ENCODE measurements at regions not wholly inside any gene's neighbourhood (a gene's known extent, or its start where the extent isn't known, plus 50 kb on each side); places are given as distances from the start of the nearest gene placed in this dataset.

DNA sequence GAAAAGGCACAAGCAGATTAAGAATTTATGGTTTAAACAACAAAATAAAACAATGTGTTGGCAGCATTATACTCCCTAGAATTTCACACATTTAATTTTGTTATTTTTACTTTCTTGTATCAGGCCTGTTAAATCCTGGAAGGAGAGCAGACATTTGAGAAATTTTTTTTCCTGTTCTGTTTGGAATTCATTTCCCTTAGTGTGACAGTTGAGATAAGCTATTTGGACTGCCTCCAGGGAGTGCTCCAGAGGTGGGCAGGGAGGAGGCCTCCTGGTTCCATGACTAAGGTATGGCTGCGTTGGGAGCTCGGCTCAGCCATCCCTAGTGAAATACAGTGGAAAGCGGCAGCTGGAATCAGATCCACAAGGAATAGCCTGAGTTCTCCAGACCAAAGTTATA lies 185.7 kb downstream of the KCNRG start:
- TF ChIP-seq, protein P1, sequence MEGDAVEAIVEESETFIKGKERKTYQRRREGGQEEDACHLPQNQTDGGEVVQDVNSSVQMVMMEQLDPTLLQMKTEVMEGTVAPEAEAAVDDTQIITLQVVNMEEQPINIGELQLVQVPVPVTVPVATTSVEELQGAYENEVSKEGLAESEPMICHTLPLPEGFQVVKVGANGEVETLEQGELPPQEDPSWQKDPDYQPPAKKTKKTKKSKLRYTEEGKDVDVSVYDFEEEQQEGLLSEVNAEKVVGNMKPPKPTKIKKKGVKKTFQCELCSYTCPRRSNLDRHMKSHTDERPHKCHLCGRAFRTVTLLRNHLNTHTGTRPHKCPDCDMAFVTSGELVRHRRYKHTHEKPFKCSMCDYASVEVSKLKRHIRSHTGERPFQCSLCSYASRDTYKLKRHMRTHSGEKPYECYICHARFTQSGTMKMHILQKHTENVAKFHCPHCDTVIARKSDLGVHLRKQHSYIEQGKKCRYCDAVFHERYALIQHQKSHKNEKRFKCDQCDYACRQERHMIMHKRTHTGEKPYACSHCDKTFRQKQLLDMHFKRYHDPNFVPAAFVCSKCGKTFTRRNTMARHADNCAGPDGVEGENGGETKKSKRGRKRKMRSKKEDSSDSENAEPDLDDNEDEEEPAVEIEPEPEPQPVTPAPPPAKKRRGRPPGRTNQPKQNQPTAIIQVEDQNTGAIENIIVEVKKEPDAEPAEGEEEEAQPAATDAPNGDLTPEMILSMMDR (conservative IDR thresholded peaks at IDR 0.05 in 1 of 2, IDR thresholded peaks at IDR 0.05 in 1 of 2; ENCODE audit: low read depth in 1 of 2, low read length in 2 of 2): no peak
- no peak for TF ChIP-seq EZH2 (IDR thresholded peaks at IDR 0.05; ENCODE audit: low read length, missing control alignments)

All from fibroblast of lung (primary cell).